GM13976 (cell line): ENCODE measurements at regions not wholly inside any gene's neighbourhood (a gene's known extent, or its start where the extent isn't known, plus 50 kb on each side); places are given as distances from the start of the nearest gene placed in this dataset.

Source experiments
- DNase-seq: peaks from one replicate; pipeline ENCODE4 v3.0.0; 2012; ENCODE audit warnings: low spot score
- CTCF ChIP-seq: IDR thresholded peaks from 2 replicates; pipeline ENCODE4 v1.5.1; 2012; ENCODE audit warnings: borderline replicate concordance, mild to moderate bottlenecking; ENCODE audit not compliant: insufficient read depth; ENCODE audit errors: extremely low read depth, missing control alignments, control extremely low read depth
- in situ Hi-C: fragments of 300-500 bp; cut with MboI; formaldehyde crosslinking; loops from one replicate; pipeline ENCODE4 v1.12.0; 2022; ENCODE audit warnings: low sequenced_read_pairs, mixed read lengths, inconsistent platforms; ENCODE audit not compliant: unreplicated experiment

DNA sequence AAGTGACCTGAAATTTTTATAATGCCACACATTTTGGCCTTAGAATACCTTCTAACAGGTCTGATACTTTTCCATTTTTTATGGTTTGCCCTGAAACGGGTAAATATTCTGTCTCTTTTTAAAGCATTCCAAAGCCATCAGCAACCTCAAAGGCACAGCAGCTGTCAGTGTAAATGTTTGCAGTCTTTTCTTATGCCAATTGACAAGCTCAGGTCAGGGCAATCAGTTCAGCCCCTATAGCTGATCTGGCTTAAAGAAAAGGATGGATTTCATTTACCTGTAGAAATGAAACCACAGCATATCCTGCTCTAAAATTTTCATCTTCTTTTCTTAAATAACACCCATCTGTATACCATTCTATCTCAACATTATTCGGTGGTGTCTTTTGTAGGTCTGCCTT is 453.6 kb downstream of the KDM5D start:
- in situ Hi-C loops, result no loop called here
- DNase-seq, result no peak
- TF ChIP-seq CTCF, result no peak

DNA sequence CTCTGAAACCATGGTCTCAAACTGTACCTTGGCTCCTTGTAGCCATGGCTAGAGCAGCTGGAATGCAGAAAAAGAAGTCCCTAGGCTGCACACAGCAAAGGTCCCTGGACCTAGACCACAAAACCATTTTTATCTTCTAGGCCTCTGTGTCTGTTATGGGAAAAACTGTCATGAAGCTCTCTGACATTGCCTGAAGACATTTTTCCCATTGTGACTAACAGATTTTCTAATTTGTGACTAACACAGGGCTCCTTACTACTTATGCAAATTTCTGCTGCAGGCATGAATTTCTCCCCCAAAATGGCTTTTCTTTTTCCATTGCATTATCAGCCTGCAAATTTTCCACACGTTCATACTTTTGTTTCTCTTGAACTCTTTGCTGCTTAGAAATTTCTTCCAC is 470.4 kb downstream of the KDM5D start:
- DNase-seq, result no peak
- TF ChIP-seq CTCF, result no peak
- in situ Hi-C loops, result no loop called here

DNA sequence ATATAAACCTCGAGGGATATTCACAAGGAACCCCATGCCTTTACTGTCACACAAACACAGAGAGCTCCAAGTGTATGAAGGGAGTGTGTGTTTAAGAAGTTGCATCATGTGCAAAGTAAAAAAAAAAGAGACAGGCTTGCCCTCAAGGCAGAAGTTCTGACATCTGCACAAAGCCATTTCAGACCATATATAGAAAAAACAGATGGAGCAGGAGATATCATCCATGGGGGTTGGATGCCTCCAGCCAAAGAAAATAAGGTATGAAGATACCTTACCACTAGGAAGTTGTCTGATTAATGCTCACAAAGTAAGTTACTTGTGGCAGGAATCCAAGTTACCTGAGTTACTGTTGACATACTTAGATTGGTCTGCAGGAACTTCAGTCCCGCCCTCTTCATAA is 476.2 kb downstream of the KDM5D start:
- no peak for DNase-seq
- no peak for TF ChIP-seq CTCF
- in situ Hi-C loops, result no loop called here

- TF ChIP-seq CTCF, result no peak
- no peak for DNase-seq
- in situ Hi-C loops, result no loop called here
Observed at GRCh38 chrY:19265404-19265803, 479.1 kb downstream of the KDM5D start.

DNA sequence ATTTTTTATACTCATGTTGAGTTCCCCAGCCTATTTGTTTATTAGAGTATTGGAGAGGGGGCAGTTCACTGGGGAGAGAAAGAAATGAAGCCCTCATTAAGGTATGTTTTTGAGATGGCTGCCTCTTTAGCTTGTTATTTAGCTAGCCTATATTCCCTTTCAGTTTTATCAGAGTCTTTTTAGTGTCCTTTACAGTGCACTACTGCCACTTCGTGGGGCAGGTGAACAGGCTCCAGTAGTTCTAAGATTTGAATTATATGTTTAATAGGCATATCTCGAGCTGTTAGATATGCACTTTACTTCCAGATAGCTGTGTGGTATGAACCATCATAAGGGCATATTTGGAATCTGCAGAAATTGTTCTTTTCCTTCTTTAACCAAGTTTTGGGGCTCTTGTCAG is 482.2 kb downstream of the KDM5D start:
- in situ Hi-C loops, result no loop called here
- no peak for TF ChIP-seq CTCF
- no peak for DNase-seq

DNA sequence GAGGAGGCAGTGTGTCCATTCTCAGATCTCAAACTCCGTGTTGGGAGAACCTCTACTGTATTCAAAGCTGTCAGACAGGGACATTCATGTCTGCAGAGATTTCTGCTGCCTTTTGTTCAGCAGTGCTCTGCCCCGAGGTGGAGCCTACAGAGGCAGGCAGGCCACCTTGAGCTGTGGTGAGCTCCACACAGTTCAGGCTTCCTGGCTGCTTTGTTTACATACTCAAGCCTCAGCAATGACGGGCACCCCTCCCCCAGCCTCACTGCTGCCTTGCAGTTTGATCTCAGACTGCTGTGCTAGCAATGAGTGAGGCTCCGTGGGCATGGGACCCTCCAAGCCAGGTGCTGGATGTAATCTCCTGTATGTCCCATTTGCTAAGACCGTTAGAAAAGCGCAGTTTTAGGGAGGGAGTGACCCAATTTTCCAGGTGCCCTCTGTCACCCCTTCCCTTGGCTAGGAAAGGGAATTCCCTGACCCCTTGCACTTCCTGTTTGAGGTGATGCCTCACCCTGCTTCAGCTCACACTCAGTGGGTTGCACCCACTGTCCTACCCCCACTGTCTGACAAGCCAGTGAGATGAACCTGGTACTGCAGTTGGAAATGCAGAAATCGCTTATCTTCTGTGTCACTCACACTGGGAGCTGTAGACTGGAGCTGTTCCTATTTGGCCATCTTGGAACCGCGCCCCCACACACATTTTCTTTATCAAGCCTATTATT is 458.9 kb upstream of the HSFY2 start:
- in situ Hi-C loops, result no loop called here
- DNase-seq, result no peak
- no peak for TF ChIP-seq CTCF

GRCh38 chrY:19220784-19221183 is 447.2 kb upstream of the HSFY2 start:
- no peak for TF ChIP-seq CTCF
- DNase-seq, result no peak
- in situ Hi-C loops, result no loop called here
